GM12865 (cell line): ENCODE measurements at regions not wholly inside any gene's neighbourhood (a gene's known extent, or its start where the extent isn't known, plus 50 kb on each side); places are given as distances from the start of the nearest gene placed in this dataset.

Experiments
- DNase-seq: peaks from one replicate; pipeline ENCODE4 v3.0.0; 2010; ENCODE audit warnings: low read depth
- H3K4me3 ChIP-seq: 2 replicates; pipeline ENCODE4 v1.5.1; 2011; ENCODE audit warnings: mild to moderate bottlenecking, low read depth, low read length, control low read depth
- TF ChIP-seq, protein P1 (sequence below): IDR thresholded peaks from 2 replicates; pipeline ENCODE4 v1.5.1; 2011; ENCODE audit warnings: low read length, control low read depth, low read depth, inconsistent platforms; ENCODE audit not compliant: insufficient read depth; ENCODE audit errors: missing control alignments

DNA sequence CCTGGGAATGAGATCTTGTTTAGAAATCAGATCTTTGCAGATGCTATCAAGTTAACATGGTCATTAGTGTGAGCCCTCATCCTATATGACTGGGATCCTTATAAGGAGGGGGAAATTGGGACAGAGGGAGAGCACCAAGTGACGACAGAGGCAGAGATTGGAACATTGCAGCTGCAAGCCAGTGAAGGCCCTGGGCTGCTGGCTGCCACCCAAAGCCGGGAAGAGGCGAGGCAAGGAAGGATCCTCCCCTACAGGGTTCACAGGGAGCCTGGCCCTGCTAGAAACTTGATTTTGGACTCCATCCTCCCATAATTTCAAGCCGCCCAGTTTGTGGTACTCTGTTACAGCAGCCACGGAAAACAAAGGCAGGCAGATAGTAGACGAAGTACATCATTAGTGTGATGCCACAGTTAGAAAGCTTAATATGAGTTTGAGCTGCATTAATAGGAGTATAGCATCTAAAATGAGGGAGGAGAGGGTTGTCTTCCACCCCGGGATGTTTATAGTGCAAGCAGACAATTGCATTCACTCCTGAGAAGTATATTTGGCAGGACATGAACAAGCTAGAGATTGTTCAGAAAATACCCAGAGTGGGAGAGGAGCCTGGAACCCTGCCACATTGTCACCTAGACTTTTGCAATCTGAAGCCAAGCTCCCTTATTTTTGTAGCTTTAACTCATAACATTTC, 56.8 kb upstream of the CLMP start:
- TF ChIP-seq, protein P1, sequence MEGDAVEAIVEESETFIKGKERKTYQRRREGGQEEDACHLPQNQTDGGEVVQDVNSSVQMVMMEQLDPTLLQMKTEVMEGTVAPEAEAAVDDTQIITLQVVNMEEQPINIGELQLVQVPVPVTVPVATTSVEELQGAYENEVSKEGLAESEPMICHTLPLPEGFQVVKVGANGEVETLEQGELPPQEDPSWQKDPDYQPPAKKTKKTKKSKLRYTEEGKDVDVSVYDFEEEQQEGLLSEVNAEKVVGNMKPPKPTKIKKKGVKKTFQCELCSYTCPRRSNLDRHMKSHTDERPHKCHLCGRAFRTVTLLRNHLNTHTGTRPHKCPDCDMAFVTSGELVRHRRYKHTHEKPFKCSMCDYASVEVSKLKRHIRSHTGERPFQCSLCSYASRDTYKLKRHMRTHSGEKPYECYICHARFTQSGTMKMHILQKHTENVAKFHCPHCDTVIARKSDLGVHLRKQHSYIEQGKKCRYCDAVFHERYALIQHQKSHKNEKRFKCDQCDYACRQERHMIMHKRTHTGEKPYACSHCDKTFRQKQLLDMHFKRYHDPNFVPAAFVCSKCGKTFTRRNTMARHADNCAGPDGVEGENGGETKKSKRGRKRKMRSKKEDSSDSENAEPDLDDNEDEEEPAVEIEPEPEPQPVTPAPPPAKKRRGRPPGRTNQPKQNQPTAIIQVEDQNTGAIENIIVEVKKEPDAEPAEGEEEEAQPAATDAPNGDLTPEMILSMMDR: no peak
- DNase-seq: no peak
- H3K4me3 ChIP-seq: no peak overlapping the region

DNA sequence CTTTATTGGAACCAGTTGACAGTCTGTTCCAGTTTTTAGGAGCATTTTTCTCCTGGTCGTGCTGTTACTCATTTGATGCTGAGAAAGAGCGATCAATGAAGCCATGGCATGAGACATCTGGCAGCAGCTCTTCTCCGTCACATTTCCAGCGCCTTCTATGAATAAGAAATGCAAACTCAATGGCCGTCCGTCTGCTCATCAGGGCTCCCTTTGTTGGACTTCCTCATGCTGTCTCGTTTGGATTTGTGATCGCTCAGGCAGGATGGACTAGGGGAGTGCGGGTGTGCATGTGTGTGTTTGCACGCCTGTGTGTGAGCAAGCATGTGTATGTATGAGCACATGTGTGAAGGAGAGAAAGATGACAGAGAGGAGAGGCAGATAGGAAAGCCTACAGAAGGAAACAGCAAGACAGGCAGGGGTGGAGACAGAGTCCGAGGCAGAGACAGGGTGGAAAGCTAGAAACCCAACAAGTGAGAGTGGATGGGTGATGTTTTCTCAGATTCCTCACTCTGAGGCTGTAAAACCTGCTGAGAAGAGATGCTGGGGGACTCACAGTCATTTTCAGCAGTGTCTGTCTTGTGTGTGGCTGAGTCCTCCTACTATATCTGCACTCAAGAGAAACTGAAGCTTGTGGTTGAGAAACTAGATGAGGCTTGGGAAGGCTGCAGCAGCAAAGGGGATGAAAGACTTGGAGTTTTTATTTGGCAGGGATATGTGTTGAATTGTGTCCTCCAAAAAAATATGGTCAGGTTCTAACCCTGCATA, 56.0 kb upstream of the CLMP start:
- TF ChIP-seq, protein P1: no peak
- H3K4me3 ChIP-seq: no peak overlapping the region
- DNase-seq: peak; percentile 21

DNA sequence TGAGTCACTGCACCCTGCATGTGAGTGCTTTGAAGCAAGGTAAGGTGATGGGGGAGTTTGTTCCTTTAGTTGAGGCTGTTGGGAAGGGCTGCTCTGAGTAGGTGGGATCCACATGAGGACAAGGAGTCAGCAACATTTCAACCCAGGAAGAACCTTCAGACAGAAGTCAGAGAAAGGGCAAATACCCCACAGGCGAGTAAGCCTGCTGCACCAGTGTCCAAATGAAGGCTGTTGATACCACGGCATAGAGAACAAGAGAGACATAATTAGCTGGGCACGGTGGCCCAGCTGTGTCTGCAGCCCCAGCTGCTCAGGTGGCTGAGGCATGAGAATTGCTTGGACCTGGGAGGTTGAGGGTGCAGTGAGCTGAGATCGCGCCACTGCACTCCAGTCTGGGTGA, 54.3 kb upstream of the CLMP start:
- no peak for DNase-seq
- no peak overlapping the region for H3K4me3 ChIP-seq
- TF ChIP-seq, protein P1: no peak

DNA sequence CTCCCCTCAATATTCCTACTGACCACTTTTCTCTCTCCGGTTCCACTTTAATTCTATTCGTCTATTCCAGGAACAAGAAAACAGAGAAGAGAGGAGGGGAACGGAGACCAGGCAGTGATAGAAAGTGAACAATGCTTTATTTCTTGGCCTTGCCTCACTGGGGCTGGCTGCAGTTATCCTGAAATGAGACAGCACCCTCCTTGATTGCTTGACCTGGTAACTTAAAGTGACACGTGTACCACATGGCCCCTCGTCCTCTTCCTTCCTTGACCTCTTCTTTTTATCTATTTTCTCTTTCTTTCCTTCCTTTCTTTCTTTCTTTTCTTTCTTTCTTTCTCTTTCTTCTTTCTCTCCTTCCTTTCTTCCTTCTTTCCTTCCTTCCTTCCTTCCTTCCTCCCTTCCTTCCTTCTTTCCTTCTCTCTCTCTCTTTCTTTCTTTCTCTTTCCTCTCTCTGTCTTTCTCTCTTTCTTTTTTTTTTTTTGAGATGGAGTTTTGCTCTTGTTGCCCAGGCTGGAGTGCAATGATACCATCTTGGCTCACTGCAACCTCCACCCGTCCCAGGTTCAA, 52.8 kb upstream of the CLMP start:
- no peak overlapping the region for H3K4me3 ChIP-seq
- TF ChIP-seq, protein P1: no peak

DNA sequence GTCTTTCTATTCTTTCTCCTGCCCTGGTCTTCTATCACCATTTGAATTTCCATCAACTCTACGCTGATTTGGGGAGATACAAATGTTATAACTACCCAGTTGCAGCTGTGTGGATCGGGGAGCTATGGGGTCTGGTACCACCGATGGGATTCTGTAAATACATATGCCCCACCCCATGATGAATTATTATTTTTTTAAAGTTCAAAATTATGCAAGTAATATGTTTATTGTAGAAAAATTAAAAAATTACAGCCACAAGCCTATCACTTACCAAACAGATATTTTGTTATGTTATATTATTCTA, 52.4 kb upstream of the CLMP start:
- no peak overlapping the region for H3K4me3 ChIP-seq
- TF ChIP-seq, protein P1: no peak
- no peak for DNase-seq

More for the DNA sequence above, 52.8 kb upstream of the CLMP start:
- no peak for DNase-seq

DNA sequence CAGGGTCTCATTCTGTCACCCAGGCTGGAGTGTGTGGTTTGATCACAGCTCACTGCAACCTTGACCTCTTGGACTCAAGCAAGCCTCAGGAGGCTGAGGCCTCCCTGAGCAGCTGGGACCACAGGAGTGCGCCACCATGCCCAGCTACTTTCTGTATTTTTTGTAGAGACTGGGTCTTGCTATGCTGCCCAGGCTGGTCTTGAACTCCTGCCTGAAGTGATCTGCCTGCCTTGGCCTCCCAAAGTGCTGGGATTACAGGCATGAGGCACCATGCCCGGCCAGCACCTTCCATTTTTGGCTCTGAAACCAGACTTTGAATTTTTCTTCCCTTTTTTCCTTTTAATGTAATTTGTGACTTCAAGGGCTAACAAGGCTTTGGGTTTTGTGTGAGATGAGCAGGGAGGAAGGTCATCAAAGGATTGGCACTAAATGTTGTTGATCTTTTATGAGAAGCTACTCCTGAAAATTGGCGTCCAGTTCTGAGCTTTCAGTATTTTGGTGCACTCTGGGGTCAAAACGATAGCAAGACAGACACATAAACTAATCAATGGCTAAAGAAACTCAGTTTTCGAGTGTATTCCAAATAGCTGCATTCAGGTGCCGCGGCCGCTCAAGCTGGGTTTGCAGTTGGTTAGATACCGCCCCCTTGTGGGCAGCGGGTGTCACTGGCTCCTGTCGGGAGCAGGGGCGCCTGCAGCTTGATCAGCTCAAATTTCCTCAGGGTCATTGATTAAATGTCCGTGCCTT, 51.9 kb upstream of the CLMP start:
- TF ChIP-seq, protein P1: peak; percentile 98
- peak; percentile 88 for DNase-seq

More for the DNA sequence above, 51.9 kb upstream of the CLMP start:
- H3K4me3 ChIP-seq: no peak overlapping the region
